Cardiac septum (tissue), 1 donor: ENCODE measurements at regions not wholly inside any gene's neighbourhood (a gene's known extent, or its start where the extent isn't known, plus 50 kb on each side); places are given as distances from the start of the nearest gene placed in this dataset.

Experiments
- DNase-seq: peaks from one replicate; pipeline ENCODE4 v3.0.0-alpha.2; 2020; ENCODE audit warnings: low spot score
- intact Hi-C: fragments of 100-400 bp; cut with DNase I; formaldehyde crosslinking; loops from one replicate; pipeline ENCODE4 v1.14.0; 2022
- donor health status: DM: no; HTN: no; CAD: no.

- intact Hi-C loops = loop anchor here (5.0 kb wide), 1 partner anchor 42 kb away; no protein-coding TSS in a partner anchor
- peak; percentile 72 for DNase-seq
Observed at GRCh38 chr7:36079446-36080025, 73.5 kb upstream of the EEPD1 start.

GRCh38 chr7:36080843-36081242 is 72.2 kb upstream of the EEPD1 start:
- intact Hi-C loops = no loop called here

DNA sequence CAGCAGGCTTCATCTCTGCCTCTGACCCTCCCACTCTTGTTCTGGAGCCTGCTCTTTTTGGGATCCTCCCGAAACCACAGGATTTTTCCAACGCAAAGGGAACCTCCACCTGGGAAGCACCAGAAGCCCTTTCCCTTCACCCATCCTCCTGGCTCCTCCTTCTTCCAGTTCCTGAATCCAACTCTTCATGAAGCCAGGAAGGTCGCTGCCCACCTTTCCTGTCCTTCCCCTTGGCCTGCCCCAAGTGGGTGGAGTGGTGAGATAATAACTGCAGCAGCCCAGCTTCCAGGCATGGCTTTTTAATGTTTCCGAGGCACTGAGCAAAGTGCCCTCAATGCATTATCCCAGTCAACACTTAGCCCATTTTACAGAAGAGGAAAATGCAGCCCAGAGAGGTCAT is 70.8 kb upstream of the EEPD1 start:
- intact Hi-C loops = no loop called here
- peak; percentile 17 for DNase-seq

More at GRCh38 chr7:36080843-36081242, 72.2 kb upstream of the EEPD1 start:
- no peak for DNase-seq

GRCh38 chr7:36082910-36083309 is 70.1 kb upstream of the EEPD1 start:
- intact Hi-C loops = no loop called here
- DNase-seq = peak; percentile 17

DNA sequence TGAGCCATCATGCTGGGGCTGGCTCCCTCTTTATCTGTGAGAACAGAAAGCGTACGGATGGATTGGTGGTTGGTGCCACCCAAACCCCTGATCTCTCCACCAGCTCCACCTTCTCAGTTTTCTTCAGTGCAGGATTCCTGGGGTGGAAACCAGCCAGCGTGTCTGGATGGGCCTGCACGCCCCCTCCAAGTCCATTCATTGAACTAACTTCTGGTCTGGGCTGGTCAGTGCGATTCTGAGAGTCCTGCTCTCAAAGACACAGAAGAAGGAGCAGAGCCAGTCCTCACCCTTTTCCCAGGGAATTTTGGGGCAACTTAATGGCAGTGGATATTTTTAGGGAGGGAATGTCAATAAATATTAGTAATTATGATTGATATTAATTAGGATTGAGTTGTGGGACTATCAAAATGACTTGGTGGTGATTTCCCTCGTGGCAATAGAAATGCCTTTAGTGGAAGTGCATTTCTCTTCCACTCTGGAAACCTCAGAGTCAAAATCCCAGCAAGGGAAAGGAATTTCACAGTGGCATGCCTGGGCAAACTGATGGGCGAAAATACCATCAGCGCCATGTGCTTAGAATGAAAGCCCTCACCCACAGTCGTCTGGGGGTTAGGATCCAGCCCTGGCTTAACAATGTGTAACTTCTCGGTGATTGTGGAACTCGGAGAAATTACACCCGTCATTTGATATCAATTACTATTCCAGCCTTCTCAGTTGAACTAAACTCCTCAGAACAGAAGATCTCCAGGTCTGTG is 69.3 kb upstream of the EEPD1 start:
- intact Hi-C loops = no loop called here
- DNase-seq = peak; percentile 53

DNA sequence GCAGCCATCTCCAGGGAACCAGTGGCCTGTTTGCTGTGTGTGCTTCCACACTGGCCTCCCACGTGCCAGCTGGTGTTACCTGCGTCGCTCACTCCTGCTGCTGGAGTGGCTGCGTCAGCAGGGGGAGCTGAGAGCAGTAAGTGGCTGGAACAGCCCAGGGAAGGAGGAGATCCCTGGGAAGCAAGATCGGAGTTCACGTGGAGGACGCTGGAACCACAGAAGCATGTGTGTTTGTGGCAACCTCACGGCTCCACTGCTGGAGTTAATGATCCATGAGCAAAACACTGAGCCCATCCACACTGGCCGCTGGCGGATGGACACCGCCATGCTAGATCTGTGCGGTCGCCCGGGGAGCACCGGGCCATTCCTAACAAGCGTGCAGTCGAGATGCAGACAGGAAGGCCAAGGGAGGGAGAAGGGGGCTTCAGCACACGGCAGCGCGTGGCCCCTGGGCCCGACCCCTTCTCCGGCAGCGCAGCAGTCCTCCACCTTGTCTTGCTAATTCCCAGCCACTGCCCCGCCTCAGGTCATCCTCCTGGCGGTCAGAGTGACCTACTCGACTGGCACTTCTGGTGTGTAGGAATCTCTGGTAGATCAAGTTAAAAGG is 68.5 kb upstream of the EEPD1 start:
- peak; percentile 55 for DNase-seq
- intact Hi-C loops = no loop called here

DNA sequence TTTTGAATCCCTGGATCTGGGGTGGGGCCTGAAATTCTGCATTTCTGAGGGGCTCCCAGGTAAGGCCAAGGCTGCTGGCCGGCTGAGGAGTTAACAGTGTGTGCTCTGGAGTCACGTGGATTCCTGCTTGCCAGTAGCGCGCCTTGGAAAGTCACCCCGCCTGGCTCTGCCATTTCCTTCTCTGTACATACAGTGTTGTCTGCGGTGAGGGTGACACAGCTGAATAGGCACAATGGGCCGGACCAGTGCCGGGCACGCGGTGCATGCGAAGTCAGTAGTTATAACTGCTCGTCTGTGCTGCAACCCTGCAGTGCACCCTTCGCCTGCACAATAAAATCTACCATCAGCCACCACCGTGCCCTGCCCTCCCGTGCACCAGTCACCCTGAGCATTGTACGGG is 68.0 kb upstream of the EEPD1 start:
- intact Hi-C loops = no loop called here

GRCh38 chr7:36086571-36086970 is 66.5 kb upstream of the EEPD1 start:
- intact Hi-C loops = no loop called here
- peak; percentile 20 for DNase-seq

More for the DNA sequence above, 68.0 kb upstream of the EEPD1 start:
- peak; percentile 47 for DNase-seq

GRCh38 chr7:36088553-36088952 is 64.5 kb upstream of the EEPD1 start:
- peak; percentile 39 for DNase-seq
- intact Hi-C loops = no loop called here

DNA sequence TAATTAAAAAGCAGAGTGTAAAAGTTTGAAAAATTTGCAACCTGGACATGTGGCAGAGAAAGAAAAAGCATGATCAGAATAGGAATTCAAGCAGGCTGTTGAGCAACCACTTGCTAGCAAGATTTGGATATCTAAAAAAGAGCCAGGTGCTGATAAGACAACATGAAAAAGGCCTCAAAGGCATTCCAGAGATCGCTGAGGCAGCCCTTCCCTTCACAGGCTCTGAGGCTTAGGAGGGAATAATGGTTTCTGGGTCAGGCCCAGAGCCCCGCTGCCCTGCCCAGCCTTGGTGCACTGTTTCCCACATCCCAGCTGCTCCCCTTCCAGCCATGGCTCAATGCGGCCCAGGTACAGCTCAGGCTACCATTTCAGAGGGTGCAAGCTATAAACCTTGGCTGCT is 64.1 kb upstream of the EEPD1 start:
- intact Hi-C loops = no loop called here
- no peak for DNase-seq

DNA sequence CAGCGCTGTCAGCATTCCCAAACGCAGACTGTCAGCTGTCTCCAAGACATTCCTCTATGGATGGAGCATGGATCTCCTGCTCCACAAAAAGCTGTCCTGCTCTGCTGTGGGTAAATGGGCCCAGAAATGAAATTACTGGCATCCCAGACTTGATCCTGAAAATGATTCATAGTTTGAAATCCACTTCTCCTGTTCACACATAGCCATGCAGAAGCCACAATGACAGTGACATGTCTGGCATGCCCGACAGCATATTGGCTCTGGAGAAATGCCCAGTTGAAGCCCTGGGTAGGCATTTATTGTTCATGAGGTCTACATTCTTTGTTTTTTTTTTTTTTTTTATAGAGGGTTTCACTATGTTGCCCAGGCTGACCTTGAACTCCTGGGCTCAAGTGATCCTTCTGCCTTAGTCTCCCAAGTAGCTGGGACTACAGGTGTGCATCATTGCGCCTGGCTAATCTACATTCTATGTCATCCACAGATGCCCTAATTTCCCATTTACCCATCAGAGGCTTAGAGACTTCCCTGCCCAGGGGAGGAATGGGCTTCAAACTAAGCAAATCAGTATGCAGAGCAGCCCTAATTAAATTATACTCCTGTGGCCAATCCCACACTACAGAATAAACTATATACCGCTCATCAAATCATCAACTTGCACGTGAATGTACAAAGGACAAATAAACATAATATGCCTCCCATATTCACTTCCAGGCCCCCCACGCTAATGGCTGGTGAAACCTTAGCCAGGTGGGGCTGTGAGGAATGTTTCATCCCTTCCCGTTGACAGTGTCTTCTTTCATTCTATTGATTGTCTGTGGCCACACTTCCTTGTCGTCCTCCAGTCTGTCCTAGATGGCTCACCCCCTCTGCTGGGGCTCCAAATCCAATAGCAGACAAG is 61.8 kb upstream of the EEPD1 start:
- intact Hi-C loops = no loop called here
- no peak for DNase-seq

DNA sequence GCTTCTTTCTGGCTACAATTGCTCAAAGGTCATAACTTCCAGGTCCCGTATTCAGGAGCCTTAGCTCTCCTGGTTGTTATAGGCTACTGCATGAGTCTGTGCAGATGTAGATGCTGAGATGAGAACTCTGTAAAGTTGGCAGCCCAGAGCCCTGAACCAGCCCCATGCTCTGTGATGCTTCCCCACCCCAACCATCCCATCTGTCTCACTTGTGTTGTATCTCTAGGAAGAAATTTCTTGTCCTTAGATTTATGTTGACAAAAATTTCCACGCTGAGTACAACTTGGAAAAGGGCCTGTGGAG is 61.2 kb upstream of the EEPD1 start:
- intact Hi-C loops = no loop called here
- no peak for DNase-seq

GRCh38 chr7:36092221-36092771 is 60.8 kb upstream of the EEPD1 start:
- intact Hi-C loops = no loop called here
- DNase-seq = no peak

- DNase-seq = no peak
- intact Hi-C loops = loop anchor here (2.0 kb wide), 1 partner anchor 112 kb away; no protein-coding TSS in a partner anchor
Observed at GRCh38 chr7:36096460-36097095, 56.5 kb upstream of the EEPD1 start.

- no peak for DNase-seq
- intact Hi-C loops = no loop called here
Observed at GRCh38 chr7:36098096-36098495, 55.0 kb upstream of the EEPD1 start.

GRCh38 chr7:36100226-36100625 is 52.8 kb upstream of the EEPD1 start:
- intact Hi-C loops = no loop called here
- DNase-seq = no peak

GRCh38 chr7:36100634-36101033 is 52.4 kb upstream of the EEPD1 start:
- intact Hi-C loops = no loop called here
- no peak for DNase-seq
